OCI-LY1 (cell line): ENCODE measurements at regions not wholly inside any gene's neighbourhood (a gene's known extent, or its start where the extent isn't known, plus 50 kb on each side); places are given as distances from the start of the nearest gene placed in this dataset.
"Not testable (repeated sequence)": the region's sequence is repeated elsewhere in the genome, so short reads cannot be mapped to it uniquely, and the experiment has no call there.

Experiments used
- H2AFZ ChIP-seq: fragments of 200-600 bp; sonication (generic), shearing (Covaris generic); 2 replicates; pipeline ENCODE4 v1.6.0; 2014; ENCODE audit warnings: antibody characterized with exemption, mild to moderate bottlenecking, low read length
- H3F3A ChIP-seq: fragments of 200-600 bp; sonication (generic), shearing (Covaris generic); 2 replicates; pipeline ENCODE4 v1.6.0; 2014; ENCODE audit warnings: mild to moderate bottlenecking, antibody characterized with exemption, low read length, moderate library complexity; ENCODE audit not compliant: insufficient read depth
- H3K27ac ChIP-seq: fragments of 200-600 bp; sonication (generic); 2 replicates; pipeline ENCODE4 v1.5.1; 2014; ENCODE audit warnings: low read length, mixed run types, mild to moderate bottlenecking, low read depth; ENCODE audit not compliant: poor library complexity, severe bottlenecking
- H3K27me3 ChIP-seq: fragments of 200-600 bp; sonication (generic); 2 replicates; pipeline ENCODE4 v1.6.0; 2014; ENCODE audit warnings: antibody characterized with exemption, mild to moderate bottlenecking, low read length, moderate library complexity; ENCODE audit not compliant: insufficient read depth
- H3K36me3 ChIP-seq: fragments of 200-600 bp; sonication (generic); 2 replicates; pipeline ENCODE4 v1.6.1; 2014; ENCODE audit warnings: mild to moderate bottlenecking, antibody characterized with exemption, low read length, moderate library complexity, mixed read lengths; ENCODE audit not compliant: insufficient read depth
- H3K4me1 ChIP-seq: fragments of 200-600 bp; sonication (generic); 2 replicates; pipeline ENCODE4 v1.5.1; 2014; ENCODE audit warnings: mild to moderate bottlenecking, low read length, moderate library complexity; ENCODE audit not compliant: insufficient read depth, severe bottlenecking
- H3K4me2 ChIP-seq: fragments of 200-600 bp; sonication (generic), shearing (Covaris generic); 2 replicates; pipeline ENCODE4 v1.6.1; 2014; ENCODE audit warnings: low read length
- H3K4me3 ChIP-seq: fragments of 200-600 bp; sonication (generic); 2 replicates; pipeline ENCODE4 v1.5.1; 2014; ENCODE audit warnings: low read length, low read depth, mild to moderate bottlenecking, mixed read lengths; ENCODE audit not compliant: poor library complexity, severe bottlenecking
- H3K79me2 ChIP-seq: fragments of 200-600 bp; shearing (Covaris generic); 2 replicates; pipeline ENCODE4 v1.6.1; 2016; ENCODE audit warnings: mixed run types, low read length, mixed read lengths; ENCODE audit not compliant: insufficient read depth
- H3K9ac ChIP-seq: fragments of 200-600 bp; sonication (generic), shearing (Covaris generic); 2 replicates; pipeline ENCODE4 v1.6.1; 2014; ENCODE audit warnings: mild to moderate bottlenecking, low read length, mixed read lengths
- H3K9me2 ChIP-seq: fragments of 200-600 bp; sonication (generic), shearing (Covaris generic); 2 replicates; pipeline ENCODE4 v1.6.1; 2014; ENCODE audit warnings: low read depth, mild to moderate bottlenecking, low read length, mixed read lengths
- H3K9me3 ChIP-seq: fragments of 200-600 bp; shearing (Covaris generic); 2 replicates; pipeline ENCODE4 v1.6.1; 2014; ENCODE audit warnings: low read length, mixed read lengths
- H4K20me1 ChIP-seq: fragments of 200-600 bp; sonication (generic), shearing (Covaris generic); 2 replicates; pipeline ENCODE4 v1.6.0; 2016; ENCODE audit warnings: mild to moderate bottlenecking, low read length; ENCODE audit not compliant: insufficient read depth
- CTCF ChIP-seq: fragments of 200-600 bp; sonication (generic), shearing (Covaris generic); IDR thresholded peaks from 2 replicates; pipeline ENCODE4 v1.5.1; 2017; ENCODE audit warnings: mild to moderate bottlenecking, antibody characterized with exemption, low read length, moderate library complexity, mixed read lengths
- EZH2 ChIP-seq: fragments of 200-600 bp; sonication (generic), shearing (Covaris generic); IDR thresholded peaks from 2 replicates; pipeline ENCODE4 v1.8.0; 2017; ENCODE audit warnings: borderline replicate concordance, mixed run types, mild to moderate bottlenecking, antibody characterized with exemption, low read length, moderate library complexity, mixed read lengths

GRCh38 chr22:48403521-48404403, 1423.9 kb downstream of the BRD1 start:
- no peaks in the 10 kb centered on the region for H3K4me1 ChIP-seq
- H4K20me1 ChIP-seq: no peaks in the 10 kb centered on the region
- no peak overlapping the region for H2AFZ ChIP-seq
- no peaks in the 10 kb centered on the region for H3K9me3 ChIP-seq
- TF ChIP-seq CTCF: no peak
- TF ChIP-seq EZH2: no peak
- no peaks in the 10 kb centered on the region for H3K27me3 ChIP-seq
- H3K27ac ChIP-seq: no peak overlapping the region
- no peaks in the 10 kb centered on the region for H3K79me2 ChIP-seq
- H3K9ac ChIP-seq: no peak overlapping the region
- no peak overlapping the region for H3K4me2 ChIP-seq
- no peaks in the 10 kb centered on the region for H3F3A ChIP-seq
- no peaks in the 10 kb centered on the region for H3K9me2 ChIP-seq
- H3K4me3 ChIP-seq: no peak overlapping the region
- no peaks in the 10 kb centered on the region for H3K36me3 ChIP-seq

GRCh38 chr22:48402591-48403031, 1425.1 kb downstream of the BRD1 start:
- no peaks in the 10 kb centered on the region for H3F3A ChIP-seq
- H3K9me2 ChIP-seq: no peaks in the 10 kb centered on the region
- no peak overlapping the region for H3K4me3 ChIP-seq
- no peak overlapping the region for H3K9ac ChIP-seq
- TF ChIP-seq CTCF (no peak), EZH2 (no peak)
- H3K4me1 ChIP-seq: no peaks in the 10 kb centered on the region
- H3K4me2 ChIP-seq: no peak overlapping the region
- H3K27me3 ChIP-seq: no peaks in the 10 kb centered on the region
- H2AFZ ChIP-seq: no peak overlapping the region
- H3K27ac ChIP-seq: no peak overlapping the region
- H3K9me3 ChIP-seq: no peaks in the 10 kb centered on the region
- no peaks in the 10 kb centered on the region for H3K36me3 ChIP-seq
- H3K79me2 ChIP-seq: no peaks in the 10 kb centered on the region
- H4K20me1 ChIP-seq: no peaks in the 10 kb centered on the region

- H3K9me2 ChIP-seq, H3K9me3 ChIP-seq, H3K4me2 ChIP-seq, H3K4me1 ChIP-seq, H3K27me3 ChIP-seq, H3K36me3 ChIP-seq, H3K79me2 ChIP-seq, H2AFZ ChIP-seq, H3K27ac ChIP-seq, H3K9ac ChIP-seq, H3F3A ChIP-seq, H3K4me3 ChIP-seq, H4K20me1 ChIP-seq: not testable (repeated sequence)
Observed at GRCh38 chr22:48401523-48401922, 1426.2 kb downstream of the BRD1 start.
